GM12878 (cell line): ENCODE measurements at regions not wholly inside any gene's neighbourhood (a gene's known extent, or its start where the extent isn't known, plus 50 kb on each side); places are given as distances from the start of the nearest gene placed in this dataset.

ENCODE experiments used
- BMI1 ChIP-seq: fragments of 450-650 bp; IDR thresholded peaks from 2 replicates; pipeline ENCODE4 v1.6.1; 2016; ENCODE audit warnings: mild to moderate bottlenecking, moderate library complexity, borderline replicate concordance
- BRCA1 ChIP-seq: IDR thresholded peaks from 2 replicates; pipeline ENCODE4 v1.6.1; 2011; ENCODE audit warnings: low read depth, low read length, improper control_type of control experiment
- CBX3 ChIP-seq: fragments of 200-600 bp; sonication (generic); IDR thresholded peaks from 2 replicates; pipeline ENCODE4 v1.6.1; 2016; ENCODE audit warnings: low read depth, borderline replicate concordance
- CEBPZ ChIP-seq: fragments of 150-350 bp; IDR thresholded peaks from 2 replicates; pipeline ENCODE4 v1.6.1; 2016; ENCODE audit warnings: low read depth, low read length
- FOXK2 ChIP-seq: fragments of 450-650 bp; IDR thresholded peaks from 2 replicates; pipeline ENCODE4 v1.6.1; 2017; ENCODE audit warnings: mild to moderate bottlenecking, moderate library complexity
- MLLT1 ChIP-seq: fragments of 450-650 bp; IDR thresholded peaks from 2 replicates; pipeline ENCODE4 v1.6.1; 2016; ENCODE audit warnings: mild to moderate bottlenecking
- POLR2AphosphoS2 ChIP-seq: IDR thresholded peaks from 2 replicates; pipeline ENCODE4 v1.6.1; 2011; ENCODE audit warnings: low read depth, mild to moderate bottlenecking, low read length, improper control_type of control experiment, moderate library complexity
- POU2F2 ChIP-seq: IDR thresholded peaks from 3 replicates; pipeline ENCODE4 v1.6.1; 2011; ENCODE audit warnings: low read depth, mild to moderate bottlenecking, low read length, borderline replicate concordance
- RAD51 ChIP-seq: fragments of 450-650 bp; IDR thresholded peaks from 2 replicates; pipeline ENCODE4 v1.6.1; 2016; ENCODE audit warnings: moderate library complexity, mild to moderate bottlenecking, inconsistent platforms
- REST ChIP-seq: IDR thresholded peaks from 2 replicates; pipeline ENCODE4 v1.6.1; 2012; ENCODE audit warnings: mild to moderate bottlenecking, low read depth, low read length
- TAF1 ChIP-seq: IDR thresholded peaks from 2 replicates; pipeline ENCODE4 v1.6.1; 2011; ENCODE audit warnings: mild to moderate bottlenecking, low read depth, low read length, borderline replicate concordance
- TCF12 ChIP-seq: IDR thresholded peaks from 2 replicates; pipeline ENCODE4 v1.6.1; 2011; ENCODE audit warnings: low read depth, mild to moderate bottlenecking, low read length
- USF2 ChIP-seq: IDR thresholded peaks from 2 replicates; pipeline ENCODE4 v1.6.1; 2011; ENCODE audit warnings: low read depth, low read length, improper control_type of control experiment, borderline replicate concordance
- WRNIP1 ChIP-seq: IDR thresholded peaks from 2 replicates; pipeline ENCODE4 v1.6.1; 2011; ENCODE audit warnings: low read depth, low read length, improper control_type of control experiment, borderline replicate concordance
- YY1 ChIP-seq: IDR thresholded peaks from 2 replicates; pipeline ENCODE4 v1.6.1; 2011; ENCODE audit warnings: low read depth, mild to moderate bottlenecking, low read length
- ZNF207 ChIP-seq: fragments of 450-650 bp; IDR thresholded peaks from 2 replicates; pipeline ENCODE4 v1.6.1; 2014; ENCODE audit warnings: antibody characterized with exemption, mild to moderate bottlenecking, borderline replicate concordance
- ZNF687 ChIP-seq: fragments of 450-650 bp; IDR thresholded peaks from 2 replicates; pipeline ENCODE4 v1.6.1; 2017; ENCODE audit warnings: mild to moderate bottlenecking, moderate library complexity

- TF ChIP-seq CEBPZ (no peak), ZNF207 (no peak), POLR2AphosphoS2 (no peak), BRCA1 (no peak), MLLT1 (0 out of 2 replicates have a peak, but pooled peaks have one; percentile 4), YY1 (no peak), BMI1 (no peak), USF2 (no peak), TAF1 (no peak; the same call in 1 of the 2 replicates), POU2F2 (no peak; the same call in 2 of the 3 replicates), CBX3 (no peak), FOXK2 (no peak; the same call in 1 of the 2 replicates), TCF12 (no peak), RAD51 (no peak), ZNF687 (no peak), WRNIP1 (no peak), REST (no peak)
These were observed 271.2 kb downstream of the PRL start (continued) for GRCh38 chr6:22025468-22026163.
